Peyer's patch (tissue), 4 donors: ENCODE measurements at regions not wholly inside any gene's neighbourhood (a gene's known extent, or its start where the extent isn't known, plus 50 kb on each side); places are given as distances from the start of the nearest gene placed in this dataset.

Experiments used
- CTCF ChIP-seq, 6 experiments: fragments of 450-650 bp in 4 of 6; fragments of 200-600 bp in 2 of 6; sonication (generic) in 1 of 6; IDR thresholded peaks; one replicate each; pipeline ENCODE4 v1.5.1; 2017 to 2019; ENCODE audit warnings: antibody characterized with exemption in 6 of 6, mild to moderate bottlenecking in 3 of 6, moderate library complexity in 1 of 6
- POLR2A ChIP-seq, 2 donors: fragments of 450-650 bp; IDR thresholded peaks; one replicate each; pipeline ENCODE4 v1.5.1; 2017; ENCODE audit warnings: antibody characterized with exemption in 2 of 2, mild to moderate bottlenecking in 2 of 2, moderate library complexity in 2 of 2

- TF ChIP-seq POLR2A (IDR thresholded peaks at IDR 0.05) = no peak
- TF ChIP-seq CTCF (IDR thresholded peaks at IDR 0.05) = no peak
These were observed 231.1 kb upstream of the DPH6 start for GRCh38 chr15:35777061-35777460.
